ENCODE measurements at regions not wholly inside any gene's neighbourhood (a gene's known extent, or its start where the extent isn't known, plus 50 kb on each side); places are given as distances from the start of the nearest gene placed in this dataset.
A peak's percentile ranks its signal among the peaks of the same experiment; 100 is the strongest.

DNA sequence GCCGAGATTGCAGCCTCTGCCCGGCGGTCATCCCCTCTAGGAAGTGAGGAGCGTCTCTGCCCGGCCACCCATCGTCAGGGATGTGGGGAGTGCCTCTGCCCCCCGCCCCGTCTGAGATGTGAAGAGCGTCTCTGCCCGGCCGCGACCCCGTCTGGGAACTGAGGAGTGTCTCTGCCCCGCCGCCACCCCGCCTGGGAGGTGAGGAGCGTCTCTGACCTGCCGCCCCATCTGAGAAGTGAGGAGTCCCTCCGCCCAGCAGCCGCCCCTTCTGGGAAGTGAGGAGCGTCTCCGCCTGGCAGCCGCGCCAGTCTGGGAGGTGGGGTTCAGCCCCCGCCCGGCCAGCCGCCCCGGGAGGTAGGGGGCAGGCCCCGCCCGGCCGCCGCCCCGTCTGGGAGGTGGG, 544.0 kb downstream of the CCER1 start:
- Histone ChIP-seq H3K4me2 (ENCODE audit: low read length) (no peak overlapping the region), H3K79me2 (ENCODE audit: low read length) (no peaks in the 10 kb centered on the region)

DNA sequence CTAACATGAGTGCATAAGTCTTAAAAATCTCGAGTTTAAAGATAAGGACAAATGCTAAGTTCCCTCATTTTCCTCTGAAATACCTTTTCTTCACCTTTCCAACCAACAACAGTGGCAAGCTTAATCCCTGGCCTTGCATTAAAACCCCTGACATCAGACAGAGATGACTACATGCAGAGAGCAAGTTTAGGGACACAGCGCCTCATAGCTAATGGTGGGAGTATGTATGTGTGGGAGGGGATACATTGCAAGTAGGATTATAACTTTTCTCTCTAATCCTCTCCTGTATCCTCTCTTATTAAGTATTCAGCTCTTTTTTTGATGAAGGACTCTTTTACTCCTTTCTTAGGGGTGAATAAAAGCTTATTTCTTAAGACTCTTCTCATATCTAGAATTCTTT, 547.1 kb downstream of the CCER1 start:
- H3K9me3 ChIP-seq (ENCODE audit: insufficient read depth, low read length): no peaks in the 10 kb centered on the region
- TF ChIP-seq, protein P1, sequence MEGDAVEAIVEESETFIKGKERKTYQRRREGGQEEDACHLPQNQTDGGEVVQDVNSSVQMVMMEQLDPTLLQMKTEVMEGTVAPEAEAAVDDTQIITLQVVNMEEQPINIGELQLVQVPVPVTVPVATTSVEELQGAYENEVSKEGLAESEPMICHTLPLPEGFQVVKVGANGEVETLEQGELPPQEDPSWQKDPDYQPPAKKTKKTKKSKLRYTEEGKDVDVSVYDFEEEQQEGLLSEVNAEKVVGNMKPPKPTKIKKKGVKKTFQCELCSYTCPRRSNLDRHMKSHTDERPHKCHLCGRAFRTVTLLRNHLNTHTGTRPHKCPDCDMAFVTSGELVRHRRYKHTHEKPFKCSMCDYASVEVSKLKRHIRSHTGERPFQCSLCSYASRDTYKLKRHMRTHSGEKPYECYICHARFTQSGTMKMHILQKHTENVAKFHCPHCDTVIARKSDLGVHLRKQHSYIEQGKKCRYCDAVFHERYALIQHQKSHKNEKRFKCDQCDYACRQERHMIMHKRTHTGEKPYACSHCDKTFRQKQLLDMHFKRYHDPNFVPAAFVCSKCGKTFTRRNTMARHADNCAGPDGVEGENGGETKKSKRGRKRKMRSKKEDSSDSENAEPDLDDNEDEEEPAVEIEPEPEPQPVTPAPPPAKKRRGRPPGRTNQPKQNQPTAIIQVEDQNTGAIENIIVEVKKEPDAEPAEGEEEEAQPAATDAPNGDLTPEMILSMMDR (IDR thresholded peaks at IDR 0.05; ENCODE audit: low read depth, low read length): peak; percentile 38
- no peak for TF ChIP-seq EZH2phosphoT487 (IDR thresholded peaks at IDR 0.05; ENCODE audit: low read depth)
- no peak overlapping the region for H3K4me3 ChIP-seq (ENCODE audit: low read length)
- no peak overlapping the region for H3K27ac ChIP-seq (ENCODE audit: low read length)
- H3K79me2 ChIP-seq (ENCODE audit: low read length): no peaks in the 10 kb centered on the region
- H3K27me3 ChIP-seq (ENCODE audit: low read depth, low read length): no peaks in the 10 kb centered on the region
- H2AFZ ChIP-seq (ENCODE audit: low read depth, low read length): no peak overlapping the region
- no peak overlapping the region for H3K9ac ChIP-seq (ENCODE audit: low read length)
- no peaks in the 10 kb centered on the region for H3K36me3 ChIP-seq (replicated peaks; ENCODE audit: low read depth, low read length)
- no peak overlapping the region for H3K4me2 ChIP-seq (ENCODE audit: low read length)
- H3K4me1 ChIP-seq (ENCODE audit: low read length): peaks cover 10% of the 10 kb centered on the region; the same call in 1 of the 2 replicates
- H4K20me1 ChIP-seq (ENCODE audit: insufficient read depth, low read length): no peaks in the 10 kb centered on the region

More for the DNA sequence above, 544.0 kb downstream of the CCER1 start:
- Histone ChIP-seq H3K27me3 (ENCODE audit: low read depth, low read length) (no peaks in the 10 kb centered on the region), H2AFZ (ENCODE audit: low read depth, low read length) (no peak overlapping the region), H3K4me1 (ENCODE audit: low read length) (no peaks in the 10 kb centered on the region), H4K20me1 (ENCODE audit: insufficient read depth, low read length) (no peaks in the 10 kb centered on the region), H3K4me3 (ENCODE audit: low read length) (no peak overlapping the region), H3K9me3 (ENCODE audit: insufficient read depth, low read length) (no peaks in the 10 kb centered on the region), H3K9ac (ENCODE audit: low read length) (no peak overlapping the region), H3K27ac (ENCODE audit: low read length) (no peak overlapping the region), H3K36me3 (replicated peaks; ENCODE audit: low read depth, low read length) (no peaks in the 10 kb centered on the region)
- no peak for TF ChIP-seq EZH2phosphoT487 (IDR thresholded peaks at IDR 0.05; ENCODE audit: low read depth)
- TF ChIP-seq, protein P1 (IDR thresholded peaks at IDR 0.05; ENCODE audit: low read depth, low read length): no peak

DNA sequence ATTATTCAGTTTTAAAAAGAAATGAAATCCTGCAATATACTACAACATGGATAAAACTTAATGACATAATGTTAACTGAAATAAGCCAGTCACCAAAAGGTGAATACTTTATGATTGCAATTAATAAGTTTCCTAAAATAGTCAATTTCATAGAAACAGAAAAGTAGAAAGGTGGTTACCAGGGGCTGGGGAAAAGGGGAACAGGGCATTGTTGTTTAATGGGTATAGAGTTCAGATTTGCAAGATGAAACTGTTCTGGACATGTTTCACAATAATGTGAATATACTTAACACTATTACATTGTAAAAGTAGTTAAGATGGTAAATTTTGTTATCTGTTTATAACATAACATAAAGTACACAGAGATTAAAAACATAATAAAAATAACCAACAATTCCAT, 550.9 kb downstream of the CCER1 start:
- Histone ChIP-seq H3K4me2 (ENCODE audit: low read length) (peak overlapping the region; percentile 31; the same call in 1 of the 2 replicates), H3K36me3 (replicated peaks; ENCODE audit: low read depth, low read length) (no peaks in the 10 kb centered on the region), H3K27ac (ENCODE audit: low read length) (no peak overlapping the region), H3K79me2 (ENCODE audit: low read length) (no peaks in the 10 kb centered on the region), H3K9me3 (ENCODE audit: insufficient read depth, low read length) (no peaks in the 10 kb centered on the region), H3K27me3 (ENCODE audit: low read depth, low read length) (no peaks in the 10 kb centered on the region), H2AFZ (ENCODE audit: low read depth, low read length) (no peak overlapping the region), H3K9ac (ENCODE audit: low read length) (no peak overlapping the region), H3K4me3 (ENCODE audit: low read length) (no peak overlapping the region), H4K20me1 (ENCODE audit: insufficient read depth, low read length) (no peaks in the 10 kb centered on the region), H3K4me1 (ENCODE audit: low read length) (peaks cover 10% of the 10 kb centered on the region; the same call in 1 of the 2 replicates)
- TF ChIP-seq EZH2phosphoT487 (IDR thresholded peaks at IDR 0.05; ENCODE audit: low read depth): no peak
- TF ChIP-seq, protein P1 (IDR thresholded peaks at IDR 0.05; ENCODE audit: low read depth, low read length): no peak

DNA sequence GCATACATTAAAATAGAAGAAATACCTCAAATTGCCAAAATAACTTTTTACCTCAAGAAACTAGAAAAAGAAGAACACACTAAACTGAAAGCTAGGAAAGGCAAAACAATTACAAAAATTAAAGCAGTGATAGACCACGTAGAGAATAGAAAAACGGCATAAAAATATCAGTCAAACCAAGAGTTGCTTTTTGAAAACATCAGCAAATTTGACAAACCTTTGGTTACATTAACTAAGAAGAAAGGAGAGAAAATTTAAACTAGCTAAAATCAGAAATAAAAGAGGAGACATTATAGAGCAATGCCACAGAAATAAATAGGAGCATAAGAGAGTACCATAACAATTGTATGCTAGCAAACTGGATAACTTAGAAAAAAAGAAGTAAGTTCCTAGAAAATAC, 553.8 kb downstream of the CCER1 start:
- H3K27me3 ChIP-seq (ENCODE audit: low read depth, low read length): no peaks in the 10 kb centered on the region
- no peak overlapping the region for H2AFZ ChIP-seq (ENCODE audit: low read depth, low read length)
- H3K36me3 ChIP-seq (replicated peaks; ENCODE audit: low read depth, low read length): peaks cover 6% of the 10 kb centered on the region
- H3K4me2 ChIP-seq (ENCODE audit: low read length): no peak overlapping the region
- peaks cover 10% of the 10 kb centered on the region; the same call in 1 of the 2 replicates for H3K4me1 ChIP-seq (ENCODE audit: low read length)
- H3K4me3 ChIP-seq (ENCODE audit: low read length): no peak overlapping the region
- 0 out of 2 replicates have a peak, but pooled peaks cover 3% of the 10 kb centered on the region for H3K9me3 ChIP-seq (ENCODE audit: insufficient read depth, low read length)
- H3K79me2 ChIP-seq (ENCODE audit: low read length): no peaks in the 10 kb centered on the region
- no peaks in the 10 kb centered on the region for H4K20me1 ChIP-seq (ENCODE audit: insufficient read depth, low read length)
- no peak overlapping the region for H3K9ac ChIP-seq (ENCODE audit: low read length)
- no peak overlapping the region for H3K27ac ChIP-seq (ENCODE audit: low read length)
- TF ChIP-seq EZH2phosphoT487 (IDR thresholded peaks at IDR 0.05; ENCODE audit: low read depth): no peak
- TF ChIP-seq, protein P1 (IDR thresholded peaks at IDR 0.05; ENCODE audit: low read depth, low read length): no peak
